Right ventricle myocardium inferior (tissue), 1 donor: ENCODE measurements at regions not wholly inside any gene's neighbourhood (a gene's known extent, or its start where the extent isn't known, plus 50 kb on each side); places are given as distances from the start of the nearest gene placed in this dataset.
"Not testable (repeated sequence)": the region's sequence is repeated elsewhere in the genome, so short reads cannot be mapped to it uniquely, and the experiment has no call there.

ENCODE experiments used
- ATAC-seq: fragments of 200-7000 bp; cut with Tn5 transposase; one replicate; pipeline ENCODE4 v1.9.1; 2020; ENCODE audit warnings: mild to moderate bottlenecking, moderate library complexity
- DNase-seq: peaks from one replicate; pipeline ENCODE4 v3.0.0; 2021; ENCODE audit errors: missing footprints
- intact Hi-C: fragments of 100-400 bp; cut with DNase I; formaldehyde crosslinking; loops from one replicate; pipeline ENCODE4 v1.11.0; 2022
- donor health status: DM: no; HTN: yes; CAD: no; lungs with severe emphysema.

DNA sequence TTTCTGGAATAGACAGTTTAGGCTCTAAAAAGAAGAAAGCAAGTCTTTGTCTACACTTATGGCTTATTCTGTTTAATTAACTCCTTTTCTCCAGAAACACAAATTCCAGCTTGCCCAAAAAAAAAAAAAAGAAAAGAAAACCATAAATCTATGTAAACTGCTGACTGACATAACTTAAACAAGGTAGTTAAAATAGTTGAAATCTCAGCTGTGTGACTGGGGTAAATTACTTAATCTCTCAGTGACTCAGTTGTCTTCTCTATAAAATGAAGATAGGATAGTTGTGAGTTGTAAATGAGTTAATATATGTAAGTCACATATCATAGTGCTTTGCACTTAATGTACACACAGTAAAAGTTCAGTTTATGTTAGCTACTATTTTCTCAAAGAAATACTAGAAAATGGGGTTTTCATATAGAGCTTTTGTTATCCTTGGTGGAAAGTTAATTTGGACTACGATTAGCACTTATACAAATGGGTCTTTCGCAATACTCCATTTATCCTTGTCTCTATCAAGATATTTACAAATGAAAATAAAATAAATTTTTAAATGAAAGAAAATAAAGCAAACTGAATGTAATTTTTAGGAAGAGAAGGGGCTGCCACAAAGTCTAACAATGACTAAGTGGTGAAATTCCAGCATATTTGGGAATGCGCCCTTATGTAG is 200.9 kb downstream of the MBL2 start:
- no peak for DNase-seq
- ATAC-seq, result no peak
- intact Hi-C loops, result no loop called here

DNA sequence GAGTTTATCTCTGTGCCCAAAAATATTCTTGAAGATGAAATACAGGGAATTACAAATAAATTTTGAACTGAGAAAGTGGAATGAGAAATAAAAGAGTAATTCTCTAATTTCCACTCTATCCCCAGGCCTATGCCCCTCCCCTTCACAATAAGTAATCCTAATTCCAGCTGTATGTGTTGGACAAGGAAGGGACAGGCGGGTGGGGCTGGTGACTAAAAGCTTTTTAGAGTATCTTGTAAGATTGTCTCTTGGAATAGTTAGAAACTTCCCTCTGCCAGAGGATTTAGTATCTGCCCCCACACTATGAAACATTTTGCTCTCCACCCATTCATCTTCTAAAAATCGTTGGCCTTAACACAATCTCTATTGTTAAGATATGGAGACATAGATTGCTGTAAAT is 199.2 kb downstream of the MBL2 start:
- ATAC-seq, result no peak
- intact Hi-C loops, result no loop called here

DNA sequence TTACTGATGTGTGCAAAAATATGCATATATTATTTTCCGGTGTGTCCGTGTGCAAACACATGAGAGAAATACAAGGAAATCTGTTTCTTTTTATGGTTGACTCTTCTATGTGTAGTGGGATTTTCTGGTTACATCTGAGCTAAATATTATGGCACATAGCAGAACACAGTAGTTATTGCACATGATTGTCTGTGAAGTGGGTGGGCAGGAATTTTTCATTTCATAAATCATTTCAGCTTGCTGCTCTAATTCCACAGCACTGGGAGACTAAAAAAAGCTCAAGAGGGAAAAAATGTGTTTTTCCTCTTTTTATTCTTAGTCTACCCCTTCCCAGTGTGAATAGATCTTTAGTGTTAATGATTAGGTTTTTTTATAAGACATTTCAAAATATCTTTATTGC is 197.9 kb downstream of the MBL2 start:
- ATAC-seq, result no peak

More for the DNA sequence above, 199.2 kb downstream of the MBL2 start:
- no peak for DNase-seq

DNA sequence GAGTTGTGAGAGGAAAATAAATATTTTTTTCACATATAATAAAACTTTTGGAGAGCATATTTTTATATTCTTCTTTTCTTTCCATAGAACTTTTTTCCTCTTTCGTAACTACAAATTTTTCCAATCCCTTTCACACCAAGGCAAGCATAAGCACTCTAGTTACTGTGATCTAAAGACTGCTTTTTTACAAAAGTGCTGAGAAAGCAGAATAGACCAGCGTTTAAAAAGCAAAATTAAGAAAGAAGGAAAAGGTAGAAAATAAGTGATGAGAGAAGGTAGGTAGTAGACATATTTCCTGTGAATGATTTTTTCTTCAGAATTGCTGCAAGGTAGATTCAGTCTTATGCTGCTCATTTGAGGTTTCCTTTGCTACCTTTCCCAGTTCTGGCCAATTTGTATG is 195.5 kb downstream of the MBL2 start:
- DNase-seq, result no peak
- intact Hi-C loops, result no loop called here
- no peak for ATAC-seq

More for the DNA sequence above, 197.9 kb downstream of the MBL2 start:
- intact Hi-C loops, result no loop called here
- DNase-seq, result no peak

DNA sequence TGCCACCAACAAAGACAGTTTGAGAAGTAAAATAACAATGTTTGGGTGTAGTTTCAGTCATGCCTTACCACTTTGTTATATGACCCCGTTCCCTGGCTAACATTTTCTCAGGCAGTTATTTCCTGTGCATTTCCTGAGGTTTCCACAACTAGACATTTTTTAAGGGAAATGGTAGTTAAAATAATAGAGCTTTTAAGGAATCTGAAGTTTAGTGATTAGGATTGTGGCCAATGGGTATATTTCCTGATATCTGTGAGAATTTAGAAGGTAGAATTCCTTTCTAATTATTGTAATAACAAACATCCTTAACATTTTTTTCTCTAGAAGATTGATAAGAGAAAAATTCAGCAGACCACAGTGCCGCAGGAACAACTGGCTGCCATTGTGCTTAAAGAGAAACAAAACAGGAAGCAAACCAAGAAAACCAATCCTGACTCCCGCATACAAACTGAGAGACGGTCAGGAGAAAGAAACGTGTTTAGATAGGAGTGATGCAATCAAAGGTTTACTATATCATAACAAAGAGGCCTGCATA is 193.6 kb downstream of the MBL2 start:
- intact Hi-C loops, result no loop called here
- no peak for ATAC-seq

DNA sequence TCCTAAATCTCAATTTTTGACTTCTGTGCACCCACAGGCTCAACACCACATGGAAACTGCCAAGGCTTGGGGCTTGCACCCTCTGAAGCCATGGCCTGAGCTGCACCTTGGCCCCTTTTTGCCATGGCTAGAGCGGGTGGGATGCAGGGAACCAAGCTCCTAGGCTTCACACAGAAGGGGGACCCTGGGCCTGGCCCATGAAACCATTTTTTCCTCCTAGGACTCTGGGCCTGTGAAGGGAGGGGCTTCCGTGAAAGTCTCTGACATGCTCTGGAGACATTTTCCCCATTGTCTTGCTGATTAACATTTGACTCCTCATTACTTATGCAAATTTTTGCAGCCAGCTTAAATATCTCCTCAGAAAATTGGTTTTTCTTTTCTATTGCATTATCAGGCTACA is 190.9 kb downstream of the MBL2 start:
- ATAC-seq, DNase-seq: not testable (repeated sequence)

More for the DNA sequence above, 193.6 kb downstream of the MBL2 start:
- DNase-seq, result no peak

DNA sequence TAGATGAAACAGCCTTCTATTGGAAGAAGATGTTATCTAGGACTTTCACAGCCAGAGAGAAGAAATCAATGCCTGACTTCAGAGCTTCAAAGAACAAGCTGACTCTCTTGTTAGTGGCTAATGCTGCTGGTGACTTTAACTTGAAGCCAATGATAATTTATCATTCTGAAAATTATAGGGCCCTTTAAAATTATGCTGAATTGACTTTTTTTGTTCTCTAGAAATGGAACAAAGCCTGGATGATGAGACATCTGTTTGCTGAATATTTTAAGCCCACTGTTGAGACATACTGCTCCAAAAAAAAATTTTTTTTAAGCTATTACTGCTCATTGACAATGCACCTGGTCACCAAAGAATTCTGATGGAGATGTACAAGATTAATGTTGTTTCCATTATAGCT is 189.2 kb downstream of the MBL2 start:
- intact Hi-C loops, result no loop called here
- no peak for DNase-seq

More for the DNA sequence above, 190.9 kb downstream of the MBL2 start:
- intact Hi-C loops, result not testable (repeated sequence)

DNA sequence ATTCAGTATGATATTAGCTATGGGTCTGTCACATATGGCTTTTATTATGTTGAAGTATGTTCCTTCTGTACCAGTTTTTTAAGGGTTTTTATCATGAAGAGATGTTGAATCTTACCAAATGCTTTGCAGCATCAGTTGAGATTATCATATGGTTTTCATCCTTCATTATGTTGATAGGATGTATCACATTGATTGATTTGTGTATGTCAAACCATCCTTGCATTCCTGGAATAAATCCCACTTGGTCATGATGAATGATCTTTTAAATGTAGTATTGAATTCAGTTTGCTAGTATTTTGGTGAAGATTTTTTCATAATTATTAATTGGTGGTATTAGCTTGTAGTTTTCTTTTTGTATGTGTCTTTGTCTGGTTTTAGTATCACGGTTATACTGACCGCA is 185.9 kb downstream of the MBL2 start:
- no peak for DNase-seq

More for the DNA sequence above, 189.2 kb downstream of the MBL2 start:
- ATAC-seq, result no peak

DNA sequence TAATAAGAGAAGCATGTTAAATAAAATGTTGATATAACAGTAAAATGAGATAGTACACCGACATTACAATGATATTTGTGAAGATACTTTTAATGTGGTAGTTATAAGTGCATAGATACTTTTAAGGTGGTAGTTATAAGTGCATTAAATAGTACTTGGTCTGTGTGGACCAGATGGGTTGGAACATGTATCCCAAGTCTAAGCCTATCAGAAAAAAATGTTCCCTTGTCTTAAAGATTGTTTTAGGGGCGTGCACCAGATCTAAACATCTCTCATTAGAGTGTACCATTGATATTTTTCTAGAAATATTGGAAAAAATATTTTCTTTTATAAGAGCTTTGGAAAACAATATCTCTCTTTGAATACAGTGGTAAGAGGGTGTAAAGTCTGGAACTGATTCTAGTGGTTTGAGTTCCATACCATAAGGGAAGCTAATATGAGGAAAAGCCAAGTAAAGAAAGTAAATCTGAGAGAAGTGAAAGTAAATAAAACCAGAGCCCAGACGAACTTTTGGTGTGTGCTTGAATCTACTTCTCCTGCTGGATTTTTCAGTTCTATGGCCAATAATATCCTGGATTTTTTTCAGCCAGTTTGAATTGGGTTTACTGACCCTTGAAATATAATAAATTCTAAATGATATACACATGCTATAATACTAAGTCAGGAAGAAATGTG is 175.3 kb downstream of the MBL2 start:
- no peak for DNase-seq
- ATAC-seq, result no peak
- intact Hi-C loops, result no loop called here

More for the DNA sequence above, 185.9 kb downstream of the MBL2 start:
- ATAC-seq, result no peak
- intact Hi-C loops, result no loop called here

DNA sequence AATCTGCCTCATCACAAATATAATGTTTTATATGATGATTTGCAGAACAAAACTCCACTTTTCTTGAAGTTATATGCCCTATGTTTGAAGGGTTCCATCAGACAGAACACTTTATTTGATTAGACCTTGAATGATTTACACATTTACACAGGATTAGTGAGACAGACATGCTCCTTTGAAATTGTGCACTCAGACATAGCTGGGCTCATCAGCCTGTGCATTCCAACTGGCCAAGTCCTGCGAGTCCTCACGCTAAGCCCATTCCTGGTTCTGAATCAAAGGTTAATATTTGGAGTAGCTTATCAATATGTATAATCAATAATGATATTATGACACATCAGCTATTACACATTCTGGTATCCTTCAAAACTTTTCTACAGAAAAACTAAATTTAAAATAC is 173.6 kb downstream of the MBL2 start:
- DNase-seq (no peak), ATAC-seq (no peak)
- intact Hi-C loops, result no loop called here

DNA sequence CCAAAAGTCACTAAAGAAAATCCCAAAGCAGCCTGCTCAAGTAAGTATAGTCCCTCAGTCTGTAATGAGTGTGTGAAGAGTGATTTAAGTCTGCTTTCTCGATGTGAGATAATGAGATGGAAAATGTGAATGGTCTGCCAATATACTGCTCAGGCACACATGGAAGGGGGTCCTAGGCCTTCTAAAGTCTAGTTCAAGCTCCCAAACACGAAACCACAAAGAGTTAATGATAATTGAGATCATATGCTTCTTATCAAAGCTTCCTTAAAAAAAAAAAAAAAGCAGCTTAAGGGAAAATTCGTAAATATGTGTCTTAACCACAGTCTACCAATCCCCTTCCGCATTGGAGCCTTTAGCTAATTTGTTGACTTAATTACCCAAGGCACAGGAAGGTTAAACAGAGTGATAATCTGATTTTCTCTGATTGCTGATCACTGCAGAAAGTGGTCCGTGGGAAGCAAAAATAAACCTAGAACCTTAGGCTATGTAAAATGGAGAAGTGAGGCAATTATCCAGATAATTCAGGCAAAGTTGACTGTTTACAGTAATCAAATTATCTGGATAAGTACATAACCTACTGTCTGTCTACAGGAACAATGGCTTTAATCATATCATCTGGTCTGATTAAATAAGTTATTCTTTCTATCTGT is 172.9 kb downstream of the MBL2 start:
- DNase-seq (no peak), ATAC-seq (no peak)
- intact Hi-C loops, result no loop called here

DNA sequence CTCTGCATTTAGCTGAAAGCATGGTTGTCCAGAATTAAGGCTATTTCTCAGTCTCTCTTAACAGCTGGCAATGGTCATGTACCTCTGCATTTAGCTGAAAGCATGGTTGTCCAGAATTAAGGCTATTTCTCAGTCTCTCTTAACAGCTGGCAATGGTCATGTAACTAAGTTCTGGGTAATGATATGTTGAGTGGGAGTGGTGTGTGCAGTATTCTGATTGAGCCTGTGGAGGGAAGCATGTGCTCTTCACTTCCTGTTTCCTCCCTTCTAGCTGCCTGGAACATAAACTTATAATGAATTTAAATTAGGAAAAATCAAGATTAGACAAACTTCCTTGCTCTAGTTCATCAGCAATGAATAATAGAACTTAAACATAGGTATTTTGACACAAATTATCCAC is 168.5 kb downstream of the MBL2 start:
- DNase-seq, ATAC-seq, intact Hi-C loops: not testable (repeated sequence)

DNA sequence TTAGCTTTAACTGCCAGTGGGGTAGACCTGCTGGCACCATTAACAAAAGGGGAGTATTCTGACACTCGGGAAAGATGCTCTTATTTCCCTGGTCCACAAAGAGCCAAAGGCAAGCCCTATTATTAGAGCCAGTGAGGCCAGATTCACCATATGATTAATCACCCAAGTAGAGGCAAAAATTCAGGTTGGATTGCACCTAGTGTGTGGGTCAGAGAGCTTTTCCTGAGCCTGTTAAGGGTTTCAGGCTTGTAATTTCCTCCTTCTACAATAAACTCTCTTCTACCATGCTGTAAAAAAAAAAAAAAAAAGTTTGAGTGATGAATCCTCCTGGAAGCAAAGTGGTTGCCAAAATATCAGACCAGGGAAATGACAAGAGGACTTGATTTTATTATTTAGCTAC is 163.5 kb downstream of the MBL2 start:
- DNase-seq (no peak), ATAC-seq (no peak)
- intact Hi-C loops, result no loop called here

DNA sequence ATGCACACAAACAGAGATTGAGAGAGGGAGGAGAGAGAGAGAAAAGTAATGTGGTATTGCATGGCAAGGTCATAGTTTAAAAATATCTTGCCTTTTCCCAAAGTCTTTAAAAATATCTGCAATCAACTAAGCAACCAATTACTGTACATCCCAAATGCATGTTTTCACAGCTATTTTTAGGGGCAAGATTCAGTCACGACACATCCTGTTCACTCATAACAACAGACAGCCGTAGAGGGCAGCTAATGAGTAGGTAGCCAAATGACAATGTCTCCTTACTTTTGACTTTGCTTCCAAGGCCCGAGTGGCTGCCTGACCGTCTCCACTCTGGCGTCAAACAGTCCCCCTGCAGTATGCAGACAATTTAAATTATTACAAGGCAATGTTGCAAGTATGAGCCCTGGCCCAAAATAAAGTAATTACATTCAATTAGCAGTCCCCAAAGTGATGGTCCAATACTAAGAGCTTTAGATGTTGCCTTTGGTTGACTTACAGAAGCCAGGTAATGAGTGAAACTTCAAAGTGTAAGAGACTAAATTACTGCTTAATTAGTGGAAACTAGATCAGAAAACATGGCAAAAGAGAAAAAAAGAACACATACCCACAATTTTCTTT is 162.9 kb downstream of the MBL2 start:
- ATAC-seq, result no peak
- no peak for DNase-seq
- intact Hi-C loops, result no loop called here

DNA sequence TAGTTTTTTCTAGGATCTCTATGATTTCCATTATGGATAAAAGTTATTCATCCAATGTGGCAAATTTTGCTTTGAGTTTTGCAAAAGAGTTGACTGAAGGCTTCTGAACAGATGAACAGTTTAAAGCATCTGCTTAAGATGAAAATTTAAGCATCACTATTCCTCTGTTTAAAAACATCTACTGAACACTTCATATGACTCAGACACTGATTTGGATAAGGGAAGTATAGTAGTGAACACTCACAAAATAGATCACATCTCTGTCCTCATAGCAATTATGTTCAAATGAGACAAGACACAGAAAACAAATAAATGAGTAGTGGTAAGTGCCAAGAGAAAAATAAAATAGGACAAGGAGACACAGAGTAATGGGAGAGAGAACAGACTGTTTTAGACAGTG is 157.3 kb downstream of the MBL2 start:
- ATAC-seq, result no peak
- intact Hi-C loops, result no loop called here
- DNase-seq, result no peak

DNA sequence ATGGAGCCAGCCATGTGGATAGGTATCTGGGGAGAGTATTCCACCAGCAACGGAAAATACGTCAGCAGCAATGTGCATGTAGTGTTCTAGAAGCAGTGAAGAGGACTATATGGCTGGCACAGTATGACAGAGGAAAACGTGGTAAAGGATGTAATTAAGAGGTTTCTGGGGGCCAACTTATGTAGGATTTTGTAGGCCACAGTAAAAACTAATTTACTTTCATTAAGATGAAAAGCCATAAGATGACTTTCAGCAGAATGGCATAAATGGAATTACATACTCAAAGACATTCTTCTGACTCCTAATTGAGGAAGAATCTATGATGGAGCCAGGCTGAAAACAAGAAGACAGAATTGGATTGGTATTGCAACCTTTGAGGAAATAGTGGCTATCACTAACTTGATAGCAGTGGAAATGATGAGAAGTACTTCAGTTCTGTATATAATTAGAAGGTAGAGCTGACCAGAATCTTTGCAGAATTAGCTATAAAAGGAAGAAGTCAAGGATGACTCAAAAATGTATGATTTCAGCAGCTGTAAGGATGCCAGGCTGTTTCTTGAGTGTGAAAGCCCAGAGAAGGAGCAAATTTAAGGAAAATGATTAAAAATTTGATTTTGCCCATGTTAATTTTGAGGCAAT is 156.7 kb downstream of the MBL2 start:
- intact Hi-C loops, result no loop called here
- no peak for DNase-seq
- ATAC-seq, result no peak

DNA sequence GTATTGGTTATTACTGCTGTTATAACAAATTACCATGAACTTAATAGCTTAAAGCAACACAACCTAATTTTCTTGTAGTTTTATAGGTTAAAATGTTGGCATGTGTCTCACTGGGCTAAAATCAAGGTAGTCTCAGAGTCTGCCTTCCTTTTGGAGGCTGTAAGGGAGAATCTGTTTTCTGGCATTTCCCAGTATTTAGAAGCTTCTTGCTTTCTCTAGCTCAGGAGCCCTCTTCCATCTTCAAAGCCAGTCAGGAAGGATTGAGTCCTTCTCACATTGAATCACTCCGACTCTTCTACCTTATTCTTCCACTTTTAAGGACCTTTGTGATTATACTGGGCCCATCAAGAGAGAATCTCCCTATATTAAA is 156.2 kb downstream of the MBL2 start:
- intact Hi-C loops, result no loop called here
- DNase-seq, result no peak
- ATAC-seq, result no peak

DNA sequence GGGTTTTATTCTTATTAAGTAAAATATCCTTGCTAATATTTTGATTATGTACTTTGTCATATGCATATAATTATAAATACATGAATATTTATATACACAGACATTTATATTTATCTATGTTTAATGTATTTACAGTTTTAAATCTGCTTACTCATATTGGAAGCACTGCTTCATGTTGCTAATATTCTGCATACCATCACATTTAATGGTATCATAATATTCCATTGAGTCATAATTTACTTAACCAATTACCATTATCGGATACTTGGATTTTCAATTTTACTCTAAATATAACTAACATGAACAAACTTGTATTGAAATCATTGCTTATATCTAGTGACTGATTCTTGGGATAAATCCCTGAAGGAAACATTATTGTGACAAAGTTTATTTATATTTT is 155.2 kb downstream of the MBL2 start:
- ATAC-seq (no peak), DNase-seq (no peak)
- intact Hi-C loops, result no loop called here

DNA sequence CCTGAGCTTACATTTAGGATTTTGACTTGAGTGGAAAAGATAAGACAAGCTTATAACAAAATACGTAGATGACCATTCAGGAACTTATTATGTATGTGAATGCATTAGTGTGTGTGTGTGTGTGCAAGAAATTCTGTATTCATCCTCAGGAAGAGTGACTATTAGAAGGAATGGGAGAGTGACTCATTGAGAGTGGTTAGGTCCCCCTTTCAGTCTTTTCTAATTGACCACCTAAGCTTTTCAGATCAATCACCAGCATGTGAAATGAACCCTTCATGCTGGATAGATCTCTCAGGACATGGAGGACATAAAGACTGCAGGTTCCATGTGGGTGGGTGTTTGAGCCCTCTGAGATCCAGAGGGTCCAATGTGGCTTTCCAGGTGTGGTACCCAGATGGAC is 153.5 kb downstream of the MBL2 start:
- ATAC-seq, result no peak
- intact Hi-C loops, result no loop called here
- DNase-seq, result no peak
